Stimulated activated naive CD8-positive, alpha-beta T cell treated with anti-CD3 and anti-CD28 coated beads, Interleukin-15, Interleukin-2, amounts not matched to agents 100 U/mL and 50 U/mL, for 24 hours (primary cell): ENCODE measurements at regions not wholly inside any gene's neighbourhood (a gene's known extent, or its start where the extent isn't known, plus 50 kb on each side); places are given as distances from the start of the nearest gene placed in this dataset.

Experiments
- ATAC-seq: fragments of 150-1000 bp; cut with Tn5 transposase; one replicate; pipeline ENCODE4 v1.10.0; 2021
- DNase-seq: peaks from one replicate; pipeline ENCODE4 v3.0.0; 2021

GRCh38 chrX:38989076-38989475, 187.8 kb downstream of the MID1IP1 start:
- DNase-seq (no peak), ATAC-seq (no peak)

GRCh38 chrX:38991656-38992440, 190.6 kb downstream of the MID1IP1 start:
- ATAC-seq (no peak), DNase-seq (no peak)

GRCh38 chrX:38992441-38993096, 191.3 kb downstream of the MID1IP1 start:
- no peak for ATAC-seq
- no peak for DNase-seq

- no peak for DNase-seq
Measured at GRCh38 chrX:38993500-38993899, 192.2 kb downstream of the MID1IP1 start.

GRCh38 chrX:38999099-38999498, 197.8 kb downstream of the MID1IP1 start:
- no peak for ATAC-seq
- no peak for DNase-seq

More at GRCh38 chrX:38993500-38993899, 192.2 kb downstream of the MID1IP1 start:
- ATAC-seq, result no peak

GRCh38 chrX:38999967-39000745, 198.9 kb downstream of the MID1IP1 start:
- DNase-seq (no peak), ATAC-seq (no peak)

- DNase-seq, result no peak
Measured at GRCh38 chrX:39000802-39001201, 199.5 kb downstream of the MID1IP1 start.

GRCh38 chrX:39002466-39002865, 201.2 kb downstream of the MID1IP1 start:
- ATAC-seq (no peak), DNase-seq (no peak)

More at GRCh38 chrX:39000802-39001201, 199.5 kb downstream of the MID1IP1 start:
- ATAC-seq, result no peak

- ATAC-seq (no peak), DNase-seq (no peak)
Measured at GRCh38 chrX:39008549-39008948, 207.3 kb downstream of the MID1IP1 start.

- no peak for DNase-seq
- no peak for ATAC-seq
Measured at GRCh38 chrX:39011454-39012221, 210.4 kb downstream of the MID1IP1 start.

- DNase-seq (no peak), ATAC-seq (no peak)
Measured at GRCh38 chrX:39012621-39013111, 211.4 kb downstream of the MID1IP1 start.

- DNase-seq, result no peak
Measured at GRCh38 chrX:39016556-39016955, 215.3 kb downstream of the MID1IP1 start.

GRCh38 chrX:39017077-39017476, 215.8 kb downstream of the MID1IP1 start:
- DNase-seq, result no peak
- no peak for ATAC-seq

More at GRCh38 chrX:39016556-39016955, 215.3 kb downstream of the MID1IP1 start:
- ATAC-seq, result no peak

GRCh38 chrX:39017716-39018115, 216.5 kb downstream of the MID1IP1 start:
- no peak for DNase-seq
- no peak for ATAC-seq

GRCh38 chrX:39018541-39018940, 217.3 kb downstream of the MID1IP1 start:
- DNase-seq (no peak), ATAC-seq (no peak)

GRCh38 chrX:39019056-39019455, 217.8 kb downstream of the MID1IP1 start:
- no peak for DNase-seq
- ATAC-seq, result no peak

GRCh38 chrX:39020051-39020669, 218.9 kb downstream of the MID1IP1 start:
- DNase-seq (no peak), ATAC-seq (no peak)

GRCh38 chrX:39022106-39022505, 220.8 kb downstream of the MID1IP1 start:
- ATAC-seq (no peak), DNase-seq (no peak)

GRCh38 chrX:39029221-39029620, 228.0 kb downstream of the MID1IP1 start:
- no peak for ATAC-seq
- no peak for DNase-seq

- no peak for ATAC-seq
- no peak for DNase-seq
Measured at GRCh38 chrX:39030636-39031035, 229.4 kb downstream of the MID1IP1 start.

- no peak for DNase-seq
- no peak for ATAC-seq
Measured at GRCh38 chrX:39039890-39040289, 238.6 kb downstream of the MID1IP1 start.
